Tongue (tissue), 1 donor: ENCODE measurements at regions not wholly inside any gene's neighbourhood (a gene's known extent, or its start where the extent isn't known, plus 50 kb on each side); places are given as distances from the start of the nearest gene placed in this dataset.

Source experiments
- DNase-seq: peaks from one replicate; pipeline ENCODE4 v3.0.0-alpha.2; 2015

DNA sequence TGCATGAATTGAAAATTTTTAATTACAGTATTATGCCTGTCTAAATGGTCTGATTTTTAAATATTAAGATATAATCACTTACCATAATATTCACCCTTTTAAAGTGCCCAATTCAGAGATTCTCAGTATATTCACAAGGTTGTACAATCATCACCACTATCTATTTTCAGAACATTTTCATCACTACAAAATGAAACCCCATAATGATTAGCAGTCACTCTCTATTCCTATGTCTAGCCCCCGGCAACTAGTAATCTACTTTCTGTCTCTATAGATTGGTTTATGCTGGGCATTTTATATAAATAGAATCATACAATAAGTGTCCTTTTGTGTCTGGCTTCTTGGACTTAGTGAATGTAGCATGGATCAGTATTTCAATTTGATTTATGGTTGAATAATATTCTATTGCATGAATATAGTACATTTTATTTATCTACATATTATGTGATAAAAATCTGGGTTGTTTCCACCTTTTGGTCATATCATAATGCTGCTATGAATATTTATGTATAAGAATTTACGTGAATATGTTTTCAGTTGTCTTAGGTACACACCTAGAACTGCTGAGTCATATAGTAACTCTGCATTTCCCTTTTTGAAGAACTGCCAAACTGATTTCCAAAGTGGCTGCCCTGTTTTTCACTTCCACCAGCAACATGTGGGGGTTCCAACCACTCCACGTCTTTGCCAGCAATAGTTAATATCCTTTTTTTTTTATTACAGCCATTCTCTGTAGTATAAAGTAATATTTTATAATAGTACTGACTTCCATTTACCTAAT, 485.7 kb upstream of the ZNF385D start:
- no peak for DNase-seq

DNA sequence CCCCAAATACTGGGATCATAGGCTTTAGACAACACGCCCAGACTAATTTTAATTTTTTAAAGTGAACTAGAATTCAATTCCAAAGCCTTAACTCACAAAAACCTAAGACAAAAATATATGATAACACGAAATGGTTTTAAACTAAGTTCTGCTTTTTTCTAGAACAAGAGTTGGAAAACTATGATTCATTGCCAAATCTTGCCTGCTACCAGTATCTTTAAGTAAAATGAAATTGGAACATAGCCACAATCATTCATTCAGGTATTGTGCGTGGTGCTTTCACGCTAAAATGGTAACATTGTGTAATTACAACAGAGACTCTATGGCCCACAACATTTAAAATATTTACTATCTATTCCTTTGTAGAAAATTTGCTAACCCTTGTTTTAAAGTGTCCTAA, 488.0 kb upstream of the ZNF385D start:
- DNase-seq = no peak

DNA sequence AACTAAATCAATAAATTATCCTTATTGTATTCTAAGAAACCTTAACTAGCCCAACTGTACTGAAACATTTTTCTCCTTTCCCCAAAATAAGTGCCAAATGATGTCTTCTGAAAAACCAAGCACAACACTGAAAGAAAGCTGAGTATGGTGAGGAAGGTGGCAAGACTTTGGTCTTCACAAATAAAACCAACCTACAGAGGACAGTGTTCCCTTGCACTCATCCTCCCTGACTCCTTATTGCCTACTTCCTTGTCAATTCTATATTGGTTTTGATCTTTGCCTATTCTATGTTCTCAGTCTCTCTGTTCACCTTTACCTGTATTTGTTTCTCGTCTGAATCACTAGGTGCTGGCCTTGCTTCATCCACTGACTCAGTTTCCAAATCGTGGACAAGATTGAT, 490.1 kb upstream of the ZNF385D start:
- no peak for DNase-seq

DNA sequence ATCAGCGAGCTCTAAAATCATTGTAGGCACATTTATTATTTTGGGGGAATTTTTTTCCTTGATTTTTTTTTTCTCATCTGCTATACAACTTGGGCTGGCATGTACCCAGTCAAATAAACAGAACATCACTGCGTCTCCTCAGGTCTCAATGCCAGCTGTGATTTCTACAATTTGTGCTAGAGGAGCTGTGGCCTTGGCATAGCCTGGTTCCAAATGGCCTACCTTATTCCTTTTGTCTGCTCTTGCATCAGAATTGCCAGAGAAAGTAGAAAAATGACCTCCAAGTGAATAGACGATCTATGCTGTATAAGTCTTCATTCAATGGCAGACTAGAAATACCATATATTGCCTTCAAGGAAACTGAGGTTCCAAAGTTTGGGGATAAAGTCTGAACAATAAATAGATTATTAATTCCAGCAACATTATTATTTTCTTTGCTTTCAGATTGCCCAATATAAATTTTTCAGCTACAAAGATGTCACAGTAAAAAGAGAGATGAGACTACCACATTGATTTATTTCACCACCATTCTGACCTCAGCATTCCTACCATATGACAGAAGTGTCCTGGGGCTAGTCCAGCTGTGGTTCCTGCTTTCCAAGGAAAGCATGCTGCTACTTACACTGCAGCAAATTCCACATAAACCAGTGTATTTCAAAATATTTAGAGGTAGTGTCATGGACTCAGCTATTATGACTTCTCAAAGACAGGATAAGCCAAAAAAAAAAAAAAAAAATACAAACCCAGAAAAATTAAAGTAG, 493.9 kb upstream of the ZNF385D start:
- peak; percentile 11 for DNase-seq

DNA sequence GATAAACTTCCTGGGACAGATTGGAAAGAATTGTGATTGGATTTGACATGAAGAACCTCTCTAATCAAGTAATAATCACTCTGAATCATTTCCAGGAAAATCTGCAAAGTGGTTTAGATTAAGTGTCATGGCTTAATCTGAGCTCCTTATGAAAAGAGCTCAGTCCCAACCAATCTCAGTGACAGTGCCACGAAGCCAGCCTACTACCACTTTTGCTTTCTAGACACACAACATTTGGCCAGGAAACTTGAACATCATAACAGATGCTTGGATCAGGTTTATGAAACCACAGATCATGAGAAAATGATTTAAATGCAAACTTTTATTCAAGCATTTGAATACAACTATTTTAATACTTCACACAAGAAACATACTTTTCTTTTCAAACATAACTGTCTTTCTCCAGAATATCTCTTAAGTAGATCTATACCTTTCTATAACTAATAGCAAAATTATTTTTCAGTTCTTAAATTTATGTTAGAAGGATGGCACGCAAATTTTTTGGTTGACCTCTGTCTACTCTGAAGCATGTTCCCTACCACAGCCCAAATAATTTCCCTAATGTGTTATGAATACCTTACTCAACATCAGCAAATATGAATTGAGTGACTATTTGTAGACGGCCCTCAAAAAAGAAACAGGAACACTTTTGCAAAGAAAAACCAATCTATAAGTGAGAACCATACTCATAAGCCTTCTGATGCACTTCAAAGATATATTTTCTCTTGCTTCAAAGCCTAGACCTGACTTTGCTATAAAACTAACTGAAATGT, 495.0 kb upstream of the ZNF385D start:
- DNase-seq = no peak

DNA sequence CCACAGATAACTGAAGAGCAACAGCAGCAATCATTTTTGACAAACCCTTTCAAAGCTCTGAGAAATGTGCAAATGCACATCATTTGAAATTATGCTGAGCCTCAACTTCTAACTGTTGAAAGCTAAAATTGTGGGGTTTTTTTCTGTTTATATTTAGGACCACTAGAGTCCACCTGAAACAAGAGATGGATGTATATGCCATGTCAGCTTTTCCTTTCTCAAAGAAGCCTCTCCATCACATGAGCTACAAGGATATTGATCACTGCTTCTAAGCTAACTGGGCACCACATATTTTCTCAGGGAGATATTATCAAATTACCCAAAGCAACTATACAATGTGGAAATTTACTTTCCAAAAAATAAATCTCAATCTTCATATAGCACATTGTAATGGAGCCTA, 498.6 kb upstream of the ZNF385D start:
- DNase-seq = no peak

DNA sequence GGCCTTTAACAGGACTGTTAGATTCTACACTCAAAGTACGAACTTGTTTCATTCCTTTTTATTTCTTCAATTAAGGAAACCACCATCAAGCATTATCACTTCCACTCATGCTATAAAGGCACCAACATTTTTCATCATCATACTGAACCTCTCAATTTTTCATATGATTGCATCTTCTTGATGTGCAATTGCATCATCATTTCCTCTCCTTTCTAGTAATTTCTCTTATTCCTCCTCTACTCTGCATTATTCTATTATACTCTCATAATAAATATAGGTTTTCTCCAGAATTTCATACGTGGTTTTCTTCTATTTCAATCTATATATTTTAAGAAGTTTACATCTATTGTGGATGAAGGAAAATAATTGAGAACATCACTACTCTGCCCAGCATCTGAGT, 506.2 kb upstream of the ZNF385D start:
- no peak for DNase-seq

DNA sequence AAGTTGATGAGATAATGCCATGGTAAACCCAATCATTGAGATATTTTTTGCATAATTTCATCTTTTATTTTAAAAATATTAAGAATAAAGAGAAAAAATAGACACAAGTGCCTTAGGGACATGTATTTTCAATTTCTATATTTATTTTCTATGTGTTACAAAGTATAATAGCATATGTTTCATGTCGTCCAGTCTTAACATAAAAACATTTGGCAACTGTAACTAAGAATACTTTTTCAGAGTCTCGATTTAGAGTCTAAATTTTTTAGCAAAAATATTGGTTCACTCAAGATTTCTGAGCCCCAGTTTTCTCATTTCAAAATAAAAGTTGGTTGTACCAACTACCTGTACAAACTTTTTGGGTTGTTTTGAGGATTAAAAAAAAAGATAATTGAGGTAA, 511.4 kb upstream of the ZNF385D start:
- no peak for DNase-seq

DNA sequence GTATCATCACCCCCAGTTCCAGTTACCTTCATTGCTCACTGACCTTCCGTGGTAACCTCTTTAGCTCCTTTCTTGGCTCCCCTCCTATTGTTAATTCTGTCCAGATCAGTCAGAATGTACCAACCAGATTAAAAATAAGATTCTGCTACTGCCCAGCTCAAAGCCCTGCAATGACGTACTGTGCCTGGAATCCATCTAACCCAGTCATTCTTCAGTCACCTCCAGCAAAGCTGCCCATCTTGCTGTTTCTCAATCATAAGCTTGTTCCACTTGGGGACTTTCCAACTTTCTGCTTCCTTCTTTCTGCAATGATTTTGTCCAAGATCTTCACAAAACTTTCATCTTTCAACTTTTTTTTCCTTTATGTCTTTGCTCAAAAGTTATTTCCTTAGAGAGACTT, 512.0 kb upstream of the ZNF385D start:
- no peak for DNase-seq

DNA sequence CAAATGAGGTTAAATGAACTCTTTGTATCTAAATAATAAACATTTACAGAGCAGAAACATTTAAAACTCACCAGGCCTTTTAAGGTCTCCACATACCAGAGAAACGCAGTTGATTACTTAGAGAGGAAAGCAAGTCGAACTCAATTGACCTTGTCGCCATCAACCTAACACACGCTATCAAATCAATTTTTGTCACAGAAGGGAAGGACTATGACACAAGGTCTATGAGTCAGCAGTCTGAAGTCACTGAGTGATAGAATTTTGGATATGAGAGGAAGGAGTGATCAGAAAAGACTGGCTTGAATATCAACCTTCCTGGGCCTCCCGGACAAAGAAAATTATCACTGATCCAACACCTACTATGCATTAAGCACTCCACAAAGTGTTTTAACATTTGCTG, 514.4 kb upstream of the ZNF385D start:
- no peak for DNase-seq

DNA sequence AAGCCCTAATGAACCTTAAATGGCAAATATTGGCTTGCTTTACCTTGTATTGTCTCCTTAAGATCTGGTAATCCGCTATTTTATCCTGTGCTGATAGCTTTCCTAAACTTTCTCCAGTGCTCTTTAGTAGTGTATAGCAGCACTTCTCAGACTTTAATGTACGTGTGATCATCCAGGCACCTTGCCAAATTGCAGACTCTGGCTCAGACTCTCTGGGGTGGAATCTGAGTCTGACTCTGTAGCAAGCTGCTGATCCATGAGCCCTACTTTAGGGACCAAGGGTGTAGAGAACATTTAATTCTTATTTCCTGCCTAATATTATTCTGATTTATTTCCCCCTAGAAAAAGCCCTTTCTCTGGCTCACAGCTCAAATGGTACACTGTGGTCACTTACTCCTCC, 518.8 kb upstream of the ZNF385D start:
- peak; percentile 69 for DNase-seq

DNA sequence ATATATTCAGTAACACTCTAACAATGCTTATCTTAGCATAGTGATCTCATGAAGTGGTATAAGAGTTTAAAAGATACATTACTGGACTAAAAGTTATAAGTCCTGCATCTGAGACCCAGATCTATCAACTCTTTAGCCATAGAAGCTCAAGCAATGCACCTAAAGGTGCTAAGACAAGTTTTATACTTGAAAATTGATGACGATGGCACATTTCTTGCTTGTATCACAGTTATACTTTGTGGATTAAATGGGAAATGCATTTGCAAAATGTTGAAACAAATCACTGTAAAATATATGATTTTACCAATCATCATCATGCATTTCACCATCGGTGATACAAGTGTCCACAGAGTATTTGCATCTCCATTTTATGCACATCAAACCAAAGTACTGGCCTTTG, 525.3 kb upstream of the ZNF385D start:
- no peak for DNase-seq

DNA sequence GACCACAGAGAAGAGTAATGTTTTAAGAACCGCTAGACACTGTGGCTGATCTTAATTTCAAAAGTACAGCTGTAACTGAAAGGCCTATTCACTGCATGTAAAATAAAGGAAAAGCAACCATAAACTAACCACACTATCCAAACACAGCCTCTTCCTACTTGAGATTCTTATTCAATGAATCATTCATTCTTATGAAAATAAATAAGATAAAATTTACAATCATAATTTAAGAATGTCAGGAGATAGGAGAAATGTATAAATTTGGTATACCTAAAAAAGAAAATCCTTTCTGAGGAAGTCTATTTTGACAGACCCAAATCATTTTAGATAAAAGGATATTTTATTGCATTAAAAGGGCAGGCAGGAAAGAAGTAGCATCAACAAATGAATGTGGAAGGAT, 533.5 kb upstream of the ZNF385D start:
- no peak for DNase-seq

DNA sequence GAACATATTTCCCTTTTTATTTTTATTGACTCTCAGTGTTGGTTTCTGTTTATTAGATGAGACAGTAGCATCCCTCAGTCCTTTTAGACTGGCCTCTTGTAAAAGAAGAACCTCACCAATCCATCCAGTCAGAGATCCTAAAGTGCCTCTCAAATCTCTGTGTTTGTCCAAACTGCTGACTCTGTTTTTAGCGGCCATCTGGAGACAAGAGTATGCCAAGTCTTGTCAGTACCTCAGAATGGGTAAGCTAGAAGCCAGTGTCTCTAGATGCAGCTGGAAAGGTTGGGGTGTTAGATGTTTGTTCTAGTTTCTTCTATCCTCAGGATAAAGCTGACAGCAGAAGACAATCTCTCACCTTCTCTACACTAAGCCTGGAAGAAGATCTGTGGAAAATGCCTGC, 537.7 kb upstream of the ZNF385D start:
- DNase-seq = no peak

DNA sequence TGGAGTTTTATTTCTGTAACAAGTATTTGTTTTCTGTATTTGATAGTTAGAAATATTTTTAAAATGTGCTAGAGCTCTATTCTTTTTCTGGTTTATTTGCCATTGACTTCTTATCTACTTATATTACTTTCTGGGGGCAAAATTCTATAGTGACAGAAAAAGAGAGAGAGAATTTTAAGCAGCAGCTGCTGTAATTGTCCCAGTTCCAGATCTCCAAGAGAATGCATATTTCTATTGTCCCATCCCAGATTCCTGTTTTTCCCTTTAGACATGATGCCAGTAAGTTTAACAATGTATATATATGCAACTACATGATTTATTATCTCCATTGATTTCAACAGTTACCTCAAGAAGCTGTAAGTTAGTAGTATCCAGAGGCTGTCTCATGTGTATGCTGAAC, 541.7 kb upstream of the ZNF385D start:
- peak; percentile 12 for DNase-seq

DNA sequence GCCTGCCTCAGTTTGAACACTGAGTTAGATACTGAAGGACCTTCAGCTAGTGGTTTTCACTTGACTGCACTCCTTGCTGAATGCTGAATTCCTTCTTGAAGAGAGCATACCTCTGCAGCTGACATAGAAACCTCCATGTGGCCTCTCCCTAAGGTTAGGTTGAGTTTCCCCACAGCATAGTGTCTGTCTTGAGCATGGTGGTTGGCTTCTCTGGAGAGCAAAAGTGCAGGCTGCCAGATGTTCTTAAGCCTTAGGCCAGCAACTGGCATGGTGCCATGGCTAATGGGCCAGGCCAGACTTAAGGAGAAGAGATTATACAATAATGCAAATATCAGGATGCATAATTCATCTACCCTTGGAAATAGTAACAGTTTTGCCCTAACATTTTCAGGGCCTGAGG, 545.6 kb upstream of the ZNF385D start:
- peak; percentile 9 for DNase-seq

DNA sequence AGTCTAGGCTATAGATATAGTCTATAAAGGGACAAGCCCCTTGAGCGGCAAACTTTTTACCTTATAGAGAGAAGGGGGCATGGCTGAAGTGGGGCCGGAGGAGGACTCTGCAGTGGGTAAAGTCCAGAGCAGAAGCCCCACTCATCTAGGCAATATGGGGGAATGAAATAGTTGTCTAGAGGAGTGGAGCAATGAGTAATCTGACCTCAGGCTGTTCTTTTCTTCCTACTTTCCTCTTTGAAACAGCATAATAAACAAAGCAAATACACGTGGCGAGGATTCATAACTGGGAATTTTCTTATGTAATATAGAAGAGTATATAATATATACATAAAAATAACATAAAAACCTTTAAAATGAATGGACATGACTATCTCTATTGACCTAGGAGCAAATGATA, 546.4 kb upstream of the ZNF385D start:
- no peak for DNase-seq

DNA sequence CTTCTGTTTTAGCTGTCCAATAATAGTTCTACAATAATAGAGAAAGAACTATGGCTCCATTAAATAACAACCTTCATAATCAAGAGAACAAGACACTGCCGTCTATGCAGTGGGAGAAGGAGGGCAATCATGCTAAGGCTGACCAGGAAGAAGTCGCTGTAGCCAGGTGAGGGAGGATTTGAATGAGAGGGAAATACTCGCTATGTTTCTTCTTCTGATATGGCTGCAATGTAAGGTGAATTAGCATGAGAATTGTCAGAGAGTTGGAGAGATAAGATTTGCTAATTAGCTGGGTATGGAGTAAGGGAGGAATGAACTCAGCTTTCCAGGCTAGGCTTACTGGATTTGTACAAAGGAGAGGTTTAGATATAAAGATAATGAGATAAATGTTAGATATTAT, 555.4 kb upstream of the ZNF385D start:
- no peak for DNase-seq

DNA sequence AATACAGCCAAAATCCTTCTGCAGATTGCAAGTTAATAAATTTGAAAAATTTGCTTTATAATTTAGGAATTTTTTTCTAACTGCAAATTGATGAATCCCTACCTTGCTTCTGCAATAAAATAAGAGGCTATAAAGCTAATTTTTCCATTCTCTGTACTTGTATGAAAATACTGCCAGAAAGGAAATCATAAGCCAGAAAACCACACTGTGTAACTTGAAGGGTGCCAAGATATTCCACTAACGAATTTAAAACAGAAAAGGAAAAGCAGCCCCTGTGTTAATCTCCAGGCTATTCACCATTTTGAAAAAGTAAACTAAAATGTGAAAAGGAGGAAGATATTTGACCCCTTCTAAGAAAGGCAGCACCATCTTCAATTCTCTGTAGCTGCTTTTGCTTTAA, 557.9 kb upstream of the ZNF385D start:
- peak; percentile 12 for DNase-seq

DNA sequence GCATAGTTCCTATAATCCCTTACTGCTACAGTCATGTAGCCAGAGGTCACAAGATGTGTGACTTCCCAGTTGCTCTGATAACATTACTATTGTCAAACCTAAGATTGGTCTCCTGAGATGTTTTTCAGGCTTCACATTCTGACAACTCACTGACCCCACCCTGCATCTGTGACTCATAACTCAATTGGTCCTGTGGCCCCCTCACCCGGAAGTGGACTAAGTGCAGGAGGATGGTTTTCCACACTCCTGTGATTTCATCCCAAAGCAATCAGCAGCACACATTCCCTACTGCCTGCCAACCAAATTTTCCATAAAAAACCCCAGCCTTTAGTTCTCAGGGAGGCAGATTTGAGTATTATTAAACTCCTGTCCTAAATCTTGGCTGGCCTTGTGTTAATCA, 564.9 kb upstream of the ZNF385D start:
- no peak for DNase-seq

DNA sequence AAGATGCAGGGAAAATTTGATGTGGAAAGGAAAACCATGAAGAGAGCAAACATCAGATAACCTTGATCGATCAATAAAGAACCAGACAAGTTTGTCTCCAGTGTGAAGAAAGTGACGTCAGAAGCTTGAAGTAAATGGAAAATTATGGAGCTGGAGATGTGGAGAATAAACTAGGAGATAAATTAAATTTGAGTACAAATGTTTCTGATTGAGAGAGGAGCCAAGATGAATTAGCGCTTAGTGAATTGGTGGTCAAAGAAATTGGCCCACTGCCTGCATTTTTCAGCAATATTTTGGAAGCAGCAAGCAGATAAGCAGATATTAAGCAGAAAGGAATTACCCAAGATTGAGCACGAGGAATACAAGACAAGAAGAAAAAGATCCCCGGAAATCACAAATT, 567.3 kb upstream of the ZNF385D start:
- no peak for DNase-seq

DNA sequence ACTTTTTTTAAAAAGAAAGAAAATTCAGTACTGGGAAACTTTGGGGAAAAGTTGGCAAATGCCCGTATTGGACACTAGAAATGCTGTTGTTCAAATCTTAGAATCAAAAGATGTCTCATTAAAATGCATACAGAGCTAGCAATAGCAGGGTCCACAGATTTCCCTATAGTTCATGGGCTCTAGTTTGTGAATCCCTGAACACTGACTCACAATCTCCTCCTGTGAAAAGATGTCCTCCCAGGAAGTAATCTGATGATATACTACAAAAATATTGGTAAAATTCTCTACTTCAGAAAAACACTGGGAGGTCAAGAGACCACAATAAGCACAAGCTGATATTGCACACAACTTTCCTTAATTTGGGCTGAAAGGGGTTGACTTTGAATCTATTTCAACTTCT, 568.4 kb upstream of the ZNF385D start:
- DNase-seq = no peak

DNA sequence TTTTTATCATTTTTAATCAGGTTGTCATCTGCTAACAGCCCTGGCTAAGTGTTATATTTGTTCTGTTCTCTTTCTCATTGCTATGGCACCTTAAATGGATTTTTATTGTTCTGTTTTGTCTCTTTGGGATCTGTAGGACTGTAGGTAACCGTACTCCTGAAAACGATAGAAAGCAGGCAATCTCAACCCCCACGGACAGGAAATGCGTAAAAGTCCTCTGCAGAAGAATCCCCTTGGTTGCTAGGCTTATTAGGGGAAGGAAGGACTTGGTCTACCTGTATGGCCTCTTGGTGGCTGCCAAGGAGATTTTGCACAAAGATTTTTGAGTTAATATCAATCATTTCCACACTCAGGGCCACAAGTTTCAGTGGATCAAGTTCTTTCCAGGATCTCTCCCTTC, 571.9 kb upstream of the ZNF385D start:
- DNase-seq = no peak
